ENCODE measurements at regions not wholly inside any gene's neighbourhood (a gene's known extent, or its start where the extent isn't known, plus 50 kb on each side); places are given as distances from the start of the nearest gene placed in this dataset.

DNA sequence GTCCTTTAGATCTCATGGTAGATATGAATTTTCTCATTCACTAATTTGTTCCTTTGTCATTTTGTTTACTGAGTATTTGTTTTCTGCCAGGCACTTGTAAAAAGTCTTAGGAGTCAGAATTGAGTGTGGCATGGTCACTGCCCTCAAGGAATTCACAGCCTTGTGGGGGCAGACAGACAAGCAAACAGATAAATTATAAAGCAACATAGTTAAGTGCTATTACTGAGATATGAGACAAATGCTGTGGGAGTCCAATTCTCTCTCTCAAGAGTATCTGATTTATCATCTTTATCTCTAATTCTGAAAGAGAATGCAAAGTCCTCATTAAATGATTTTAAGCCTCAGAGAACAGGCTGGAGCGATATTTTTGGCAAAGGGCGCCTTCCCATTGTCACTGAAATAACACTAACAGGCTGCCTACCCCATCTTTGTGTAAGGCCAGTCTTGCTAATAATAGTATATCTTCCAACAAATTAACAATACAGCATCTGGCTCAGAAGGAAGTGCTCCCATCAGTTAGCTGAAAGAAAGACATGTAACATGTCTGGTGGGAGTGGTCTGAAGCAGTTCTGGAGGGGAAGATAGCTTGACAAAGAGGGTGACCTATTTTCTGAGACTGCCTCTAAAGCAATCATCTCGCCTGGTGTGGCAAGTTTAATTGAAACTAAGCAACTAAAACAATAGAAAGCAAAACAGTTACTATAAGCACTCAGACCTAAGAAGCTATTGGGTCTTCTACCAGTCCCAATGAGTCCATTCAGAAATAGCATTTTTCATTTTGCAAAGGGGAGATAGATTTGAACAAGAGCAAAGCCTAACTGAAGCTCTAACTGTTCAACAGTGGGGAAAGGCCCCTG, 61.5 kb upstream of the AMOT start:
- intact Hi-C loops (cut with DNase I, micrococcal nuclease), result no loop called here
- Mint-ChIP-seq H3K4me3 (no peak overlapping the region), H3K27ac (no peak overlapping the region), H3K4me1 (no peaks in the 10 kb centered on the region), H3K27me3 (no peaks in the 10 kb centered on the region), H3K9me3 (ENCODE audit: low read depth) (no peaks in the 10 kb centered on the region), H3K36me3 (ENCODE audit: low read depth) (no peaks in the 10 kb centered on the region)
- ATAC-seq (no peak), DNase-seq (no peak)
- CTCF ChIA-PET, result no interaction called here
- POLR2A ChIA-PET, result no interaction called here

GRCh38 chrX:112896051-112896450, 55.4 kb upstream of the AMOT start:
- intact Hi-C loops (cut with DNase I, micrococcal nuclease), result no loop called here
- no peaks in the 10 kb centered on the region for H3K36me3 Mint-ChIP-seq (ENCODE audit: low read depth)
- no peak overlapping the region for H3K4me3 Mint-ChIP-seq
- POLR2A ChIA-PET, result no interaction called here
- peaks cover 2% of the 10 kb centered on the region for H3K27me3 Mint-ChIP-seq
- no peaks in the 10 kb centered on the region for H3K4me1 Mint-ChIP-seq
- no peaks in the 10 kb centered on the region for H3K9me3 Mint-ChIP-seq (ENCODE audit: low read depth)
- ATAC-seq, result no peak
- CTCF ChIA-PET, result no interaction called here
- no peak for DNase-seq
- H3K27ac Mint-ChIP-seq, result no peak overlapping the region

Measured in activated CD4-positive, alpha-beta T cell treated with anti-CD3 and anti-CD28 coated beads for 36 hours (primary cell).